Osteocyte (in vitro differentiated cells): ENCODE measurements at regions not wholly inside any gene's neighbourhood (a gene's known extent, or its start where the extent isn't known, plus 50 kb on each side); places are given as distances from the start of the nearest gene placed in this dataset.

Experiments used
- DNase-seq: peaks from one replicate; pipeline ENCODE4 v3.0.0; 2021; ENCODE audit warnings: mixed read lengths; ENCODE audit not compliant: unreplicated experiment; ENCODE audit errors: extremely low spot score
- H3K27ac Mint-ChIP-seq: one replicate; pipeline ENCODE4 v1.8.0; 2021; ENCODE audit warnings: mild to moderate bottlenecking, mixed read lengths; ENCODE audit not compliant: unreplicated experiment
- H3K27me3 Mint-ChIP-seq: one replicate; pipeline ENCODE4 v1.8.0; 2021; ENCODE audit warnings: mixed read lengths; ENCODE audit not compliant: unreplicated experiment
- H3K36me3 Mint-ChIP-seq: one replicate; pipeline ENCODE4 v1.8.0; 2021; ENCODE audit warnings: mixed read lengths; ENCODE audit not compliant: unreplicated experiment
- H3K4me1 Mint-ChIP-seq: one replicate; pipeline ENCODE4 v1.8.0; 2021; ENCODE audit warnings: mixed read lengths; ENCODE audit not compliant: unreplicated experiment
- H3K4me3 Mint-ChIP-seq: one replicate; pipeline ENCODE4 v1.8.0; 2021; ENCODE audit warnings: mild to moderate bottlenecking, moderate library complexity, mixed read lengths; ENCODE audit not compliant: unreplicated experiment
- H3K9me3 Mint-ChIP-seq: one replicate; pipeline ENCODE4 v1.8.0; 2021; ENCODE audit warnings: mixed read lengths; ENCODE audit not compliant: unreplicated experiment
- TF ChIP-seq, protein P1 (sequence below): fragments of 200-600 bp; sonication (generic); IDR thresholded peaks from 2 replicates; pipeline ENCODE4 v1.5.0; 2021; ENCODE audit warnings: antibody characterized with exemption, mild to moderate bottlenecking, moderate library complexity

DNA sequence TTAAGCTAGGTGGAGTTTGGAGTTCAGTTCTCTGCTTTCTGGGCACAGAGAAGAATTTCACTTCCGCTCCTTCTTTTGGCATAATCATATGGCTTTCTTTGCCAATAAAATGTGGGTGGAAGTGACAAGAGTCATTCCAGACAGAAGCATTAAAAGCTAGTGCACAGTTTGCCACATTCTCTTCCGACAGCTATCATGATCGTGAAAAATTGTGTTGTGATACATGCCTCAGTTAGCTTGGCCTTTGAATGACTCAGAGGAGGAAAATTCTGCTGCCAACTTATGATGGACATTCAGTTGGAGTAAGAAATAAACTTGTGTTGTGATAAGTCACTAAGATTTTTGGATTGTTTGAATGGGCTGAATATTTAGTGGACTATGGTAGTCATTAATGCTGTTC lies 291.7 kb upstream of the SATB1 start:
- H3K4me1 Mint-ChIP-seq = no peaks in the 10 kb centered on the region
- H3K27ac Mint-ChIP-seq = no peak overlapping the region
- no peaks in the 10 kb centered on the region for H3K27me3 Mint-ChIP-seq
- peaks cover 6% of the 10 kb centered on the region for H3K9me3 Mint-ChIP-seq
- H3K36me3 Mint-ChIP-seq = no peaks in the 10 kb centered on the region
- H3K4me3 Mint-ChIP-seq = no peak overlapping the region
- TF ChIP-seq, protein P1, sequence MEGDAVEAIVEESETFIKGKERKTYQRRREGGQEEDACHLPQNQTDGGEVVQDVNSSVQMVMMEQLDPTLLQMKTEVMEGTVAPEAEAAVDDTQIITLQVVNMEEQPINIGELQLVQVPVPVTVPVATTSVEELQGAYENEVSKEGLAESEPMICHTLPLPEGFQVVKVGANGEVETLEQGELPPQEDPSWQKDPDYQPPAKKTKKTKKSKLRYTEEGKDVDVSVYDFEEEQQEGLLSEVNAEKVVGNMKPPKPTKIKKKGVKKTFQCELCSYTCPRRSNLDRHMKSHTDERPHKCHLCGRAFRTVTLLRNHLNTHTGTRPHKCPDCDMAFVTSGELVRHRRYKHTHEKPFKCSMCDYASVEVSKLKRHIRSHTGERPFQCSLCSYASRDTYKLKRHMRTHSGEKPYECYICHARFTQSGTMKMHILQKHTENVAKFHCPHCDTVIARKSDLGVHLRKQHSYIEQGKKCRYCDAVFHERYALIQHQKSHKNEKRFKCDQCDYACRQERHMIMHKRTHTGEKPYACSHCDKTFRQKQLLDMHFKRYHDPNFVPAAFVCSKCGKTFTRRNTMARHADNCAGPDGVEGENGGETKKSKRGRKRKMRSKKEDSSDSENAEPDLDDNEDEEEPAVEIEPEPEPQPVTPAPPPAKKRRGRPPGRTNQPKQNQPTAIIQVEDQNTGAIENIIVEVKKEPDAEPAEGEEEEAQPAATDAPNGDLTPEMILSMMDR = no peak
- DNase-seq = no peak

DNA sequence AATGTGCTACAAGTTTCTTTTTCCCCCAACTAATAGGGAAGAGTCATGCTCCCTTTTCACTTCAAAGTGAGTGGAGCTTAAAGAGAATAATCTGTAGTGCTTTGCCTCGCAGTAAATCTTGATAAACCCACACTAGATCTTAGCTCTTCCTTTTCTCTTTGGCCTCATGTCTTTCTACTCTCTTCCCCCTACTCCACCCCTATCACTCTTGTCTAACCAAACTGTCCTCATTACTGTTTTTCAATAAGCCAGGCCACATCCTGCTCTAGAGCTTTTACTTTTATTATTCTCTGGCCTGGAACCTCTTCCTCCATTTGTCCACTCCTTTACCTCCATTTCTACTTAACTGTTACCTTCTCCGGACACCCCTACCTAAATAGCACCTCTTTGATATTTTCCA lies 291.0 kb upstream of the SATB1 start:
- Mint-ChIP-seq H3K27ac (no peak overlapping the region), H3K36me3 (no peaks in the 10 kb centered on the region), H3K4me1 (no peaks in the 10 kb centered on the region), H3K27me3 (no peaks in the 10 kb centered on the region), H3K9me3 (peaks cover 6% of the 10 kb centered on the region), H3K4me3 (no peak overlapping the region)
- TF ChIP-seq, protein P1 = no peak
- DNase-seq = no peak

DNA sequence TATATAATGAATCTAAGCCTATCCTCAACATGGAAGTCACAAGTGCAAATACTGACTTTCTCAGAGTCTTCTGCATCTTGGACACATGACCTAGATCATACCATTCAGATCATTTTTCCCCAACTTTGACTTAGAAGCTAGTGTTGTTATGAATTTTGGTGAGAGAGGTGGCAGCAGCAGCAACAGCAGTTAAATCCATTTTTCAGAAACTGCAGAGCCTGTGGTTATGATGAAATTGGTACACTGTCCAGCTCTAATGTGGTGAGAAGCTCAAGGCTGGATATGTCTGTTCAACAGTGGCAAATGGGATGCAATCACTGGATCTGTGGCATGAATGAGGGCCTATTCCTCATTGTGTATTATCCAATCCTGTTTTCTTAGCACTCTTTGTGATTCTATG lies 290.1 kb upstream of the SATB1 start:
- Mint-ChIP-seq H3K4me1 (no peaks in the 10 kb centered on the region), H3K27ac (no peak overlapping the region), H3K4me3 (no peak overlapping the region), H3K9me3 (peaks cover 6% of the 10 kb centered on the region), H3K27me3 (no peaks in the 10 kb centered on the region), H3K36me3 (no peaks in the 10 kb centered on the region)
- TF ChIP-seq, protein P1 = no peak
- no peak for DNase-seq

DNA sequence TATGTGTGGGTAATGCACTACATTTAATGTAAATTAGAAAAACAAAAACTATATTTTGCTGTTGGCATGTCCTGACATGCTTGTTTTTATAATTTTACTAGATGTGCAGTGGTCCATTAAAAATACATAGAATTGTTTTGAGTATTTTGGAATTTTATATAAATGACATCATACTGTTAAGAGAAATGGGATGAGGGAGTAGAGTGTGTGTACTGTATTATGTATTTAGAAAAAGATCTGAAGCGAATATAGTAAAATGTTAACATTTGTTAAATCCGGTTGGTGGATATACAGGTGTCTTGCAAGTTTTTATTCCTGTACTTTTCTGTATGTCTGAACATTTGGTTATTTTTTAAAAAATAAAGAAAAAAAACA lies 288.4 kb upstream of the SATB1 start:
- no peaks in the 10 kb centered on the region for H3K4me1 Mint-ChIP-seq
- TF ChIP-seq, protein P1 = no peak
- no peaks in the 10 kb centered on the region for H3K36me3 Mint-ChIP-seq

DNA sequence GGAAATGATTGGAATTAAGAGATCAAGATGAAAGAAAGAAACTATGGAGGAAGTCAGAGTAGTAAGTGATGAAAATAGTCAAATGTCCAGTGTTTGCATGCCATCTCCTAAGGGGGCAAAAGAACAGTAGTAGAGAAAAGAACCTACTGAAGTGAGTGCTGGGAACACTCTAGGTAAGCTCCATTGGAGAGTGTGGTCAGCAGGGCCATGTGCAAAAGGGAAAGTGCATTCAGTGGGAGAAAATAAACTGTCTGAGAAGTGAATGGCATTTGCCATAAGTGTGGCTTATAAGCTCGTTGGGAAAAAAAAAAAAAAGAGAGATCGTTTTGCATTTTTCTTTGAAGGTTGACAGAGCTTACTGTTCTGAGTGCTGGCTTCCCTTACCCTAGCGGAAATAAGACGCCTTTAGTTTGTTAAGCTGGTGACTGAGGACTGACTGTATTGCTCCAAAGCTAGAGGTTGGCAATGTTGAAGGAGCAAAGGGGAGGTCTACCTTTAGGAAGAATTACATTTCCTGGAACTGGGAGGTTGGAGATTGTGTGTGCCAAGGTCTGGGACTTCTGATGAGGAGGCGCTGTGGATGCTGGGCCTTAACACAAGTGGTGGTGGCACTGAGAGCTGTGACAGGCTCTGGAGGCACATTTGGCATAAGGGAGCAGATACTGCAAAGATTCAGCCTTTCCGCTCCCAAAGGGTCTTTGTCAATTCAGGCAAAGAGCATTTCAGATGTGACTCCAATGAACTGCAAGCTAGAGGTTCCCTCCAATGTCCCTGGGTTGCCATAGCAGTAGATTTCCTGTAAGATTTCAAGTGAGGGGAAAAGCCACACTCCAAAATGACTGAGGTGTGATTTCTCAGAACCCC lies 287.8 kb upstream of the SATB1 start:
- Mint-ChIP-seq H3K4me1 (no peaks in the 10 kb centered on the region), H3K36me3 (no peaks in the 10 kb centered on the region), H3K9me3 (peaks cover 7% of the 10 kb centered on the region), H3K27ac (no peak overlapping the region), H3K27me3 (no peaks in the 10 kb centered on the region), H3K4me3 (no peak overlapping the region)
- TF ChIP-seq, protein P1 = no peak
- no peak for DNase-seq

More for the DNA sequence above, 288.4 kb upstream of the SATB1 start:
- H3K27ac Mint-ChIP-seq = no peak overlapping the region
- no peak for DNase-seq
- H3K9me3 Mint-ChIP-seq = peaks cover 6% of the 10 kb centered on the region
- no peaks in the 10 kb centered on the region for H3K27me3 Mint-ChIP-seq
- H3K4me3 Mint-ChIP-seq = no peak overlapping the region
